ENCODE measurements at regions not wholly inside any gene's neighbourhood (a gene's known extent, or its start where the extent isn't known, plus 50 kb on each side); places are given as distances from the start of the nearest gene placed in this dataset.

DNA sequence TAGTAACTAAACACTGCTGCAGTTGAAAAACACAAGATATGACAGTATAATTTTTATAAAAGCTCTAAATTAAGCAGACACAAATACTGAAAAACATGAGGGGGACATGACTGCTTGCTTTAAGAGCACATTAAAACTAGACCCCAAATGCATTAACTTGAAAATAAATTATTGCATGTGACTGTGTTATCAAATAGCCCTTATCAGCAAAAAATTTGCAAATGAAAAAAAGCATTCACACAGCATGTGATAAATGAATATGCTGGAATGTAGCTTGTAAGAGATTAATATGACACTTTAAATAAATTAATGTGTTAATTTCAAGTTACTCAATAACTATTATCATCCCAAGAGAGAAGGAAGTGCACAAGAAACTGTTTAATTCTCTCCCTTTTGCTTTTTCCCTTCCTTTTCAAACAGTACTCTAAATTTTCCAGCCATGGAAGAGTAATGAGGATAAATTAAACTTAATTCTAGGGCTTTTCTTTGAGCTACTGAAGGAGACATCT lies 1422.1 kb upstream of the FLRT2 start:
- no peak for DNase-seq (ENCODE audit: low read depth)
- TF ChIP-seq, protein P1, sequence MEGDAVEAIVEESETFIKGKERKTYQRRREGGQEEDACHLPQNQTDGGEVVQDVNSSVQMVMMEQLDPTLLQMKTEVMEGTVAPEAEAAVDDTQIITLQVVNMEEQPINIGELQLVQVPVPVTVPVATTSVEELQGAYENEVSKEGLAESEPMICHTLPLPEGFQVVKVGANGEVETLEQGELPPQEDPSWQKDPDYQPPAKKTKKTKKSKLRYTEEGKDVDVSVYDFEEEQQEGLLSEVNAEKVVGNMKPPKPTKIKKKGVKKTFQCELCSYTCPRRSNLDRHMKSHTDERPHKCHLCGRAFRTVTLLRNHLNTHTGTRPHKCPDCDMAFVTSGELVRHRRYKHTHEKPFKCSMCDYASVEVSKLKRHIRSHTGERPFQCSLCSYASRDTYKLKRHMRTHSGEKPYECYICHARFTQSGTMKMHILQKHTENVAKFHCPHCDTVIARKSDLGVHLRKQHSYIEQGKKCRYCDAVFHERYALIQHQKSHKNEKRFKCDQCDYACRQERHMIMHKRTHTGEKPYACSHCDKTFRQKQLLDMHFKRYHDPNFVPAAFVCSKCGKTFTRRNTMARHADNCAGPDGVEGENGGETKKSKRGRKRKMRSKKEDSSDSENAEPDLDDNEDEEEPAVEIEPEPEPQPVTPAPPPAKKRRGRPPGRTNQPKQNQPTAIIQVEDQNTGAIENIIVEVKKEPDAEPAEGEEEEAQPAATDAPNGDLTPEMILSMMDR (IDR thresholded peaks at IDR 0.05; ENCODE audit: control insufficient read depth, extremely low read depth, insufficient read depth): no peak
- H3K4me3 ChIP-seq (ENCODE audit: low read depth, low read length): no peak overlapping the region

DNA sequence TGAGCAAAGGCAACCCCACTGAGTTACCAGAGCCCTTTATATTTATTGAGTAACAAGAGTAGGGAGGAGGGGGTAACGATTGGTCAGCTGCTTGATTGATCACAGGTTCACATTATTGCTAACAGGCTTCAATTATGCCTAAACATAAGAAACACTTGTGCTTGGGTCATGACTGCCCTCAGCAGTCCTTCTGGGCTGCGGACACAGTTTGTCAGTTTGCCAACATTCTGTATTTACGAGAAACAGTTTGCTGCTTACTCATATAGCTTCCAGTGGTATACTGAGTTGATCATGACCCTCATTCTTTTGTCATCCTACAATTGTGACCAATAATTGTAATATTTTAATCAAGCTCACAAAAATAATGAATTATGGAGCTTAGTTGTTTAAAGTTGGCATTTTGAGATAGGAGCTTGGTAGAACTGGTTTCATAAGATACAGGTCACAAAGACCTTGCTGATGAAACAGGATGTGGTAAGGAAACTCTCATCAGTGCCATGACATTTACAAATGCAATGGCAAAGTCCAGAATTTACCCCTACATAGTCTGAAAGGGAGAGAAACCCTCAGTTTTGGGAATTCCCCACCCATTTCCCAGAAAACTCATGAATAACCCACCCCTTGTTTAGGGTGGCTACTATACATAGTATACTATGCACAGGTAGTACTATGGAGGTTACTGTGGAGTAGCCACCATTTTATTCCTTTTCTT lies 1421.0 kb upstream of the FLRT2 start:
- TF ChIP-seq, protein P1 (IDR thresholded peaks at IDR 0.05; ENCODE audit: control insufficient read depth, extremely low read depth, insufficient read depth): no peak
- DNase-seq (ENCODE audit: low read depth): no peak
- H3K4me3 ChIP-seq (ENCODE audit: low read depth, low read length): no peak overlapping the region

DNA sequence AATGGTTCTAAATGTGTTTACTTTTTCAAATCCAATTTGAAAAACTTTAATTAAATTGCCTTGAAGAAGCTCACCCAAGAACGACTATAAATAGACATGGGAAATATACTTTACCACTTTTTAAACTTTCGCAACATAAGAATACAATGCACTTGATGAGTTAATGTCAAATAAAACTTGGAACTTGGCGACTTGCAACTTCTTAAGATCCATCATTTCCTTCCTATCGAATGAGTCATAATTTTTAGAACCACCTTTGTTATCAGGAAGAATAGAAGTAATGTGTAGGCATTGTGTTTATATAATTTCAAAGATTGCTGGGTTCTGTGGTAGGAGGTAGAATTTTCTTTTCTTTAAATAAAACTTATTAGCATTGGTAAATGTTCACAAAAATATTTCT lies 1417.4 kb upstream of the FLRT2 start:
- no peak overlapping the region for H3K4me3 ChIP-seq (ENCODE audit: low read depth, low read length)
- TF ChIP-seq, protein P1 (IDR thresholded peaks at IDR 0.05; ENCODE audit: control insufficient read depth, extremely low read depth, insufficient read depth): no peak
- DNase-seq (ENCODE audit: low read depth): no peak

DNA sequence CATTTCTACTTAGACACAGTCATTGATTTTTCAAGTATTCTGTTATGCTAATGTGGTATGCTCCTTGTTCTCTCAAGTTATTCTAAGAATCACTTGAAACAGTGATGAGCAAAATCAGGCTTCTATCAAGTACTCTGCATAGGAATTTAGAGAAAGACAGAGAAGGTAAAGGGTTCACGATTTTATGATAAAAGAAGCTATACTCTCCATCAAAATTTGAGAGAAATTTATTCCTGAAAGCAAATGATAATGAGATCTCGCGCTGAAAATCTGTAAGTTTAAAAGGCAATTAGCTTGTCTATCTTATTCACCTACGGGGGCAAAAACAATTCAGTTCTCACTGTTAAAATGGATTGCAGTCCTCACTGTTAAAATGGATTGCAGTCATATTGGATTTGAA lies 1404.3 kb upstream of the FLRT2 start:
- TF ChIP-seq, protein P1 (IDR thresholded peaks at IDR 0.05; ENCODE audit: control insufficient read depth, extremely low read depth, insufficient read depth): no peak

DNA sequence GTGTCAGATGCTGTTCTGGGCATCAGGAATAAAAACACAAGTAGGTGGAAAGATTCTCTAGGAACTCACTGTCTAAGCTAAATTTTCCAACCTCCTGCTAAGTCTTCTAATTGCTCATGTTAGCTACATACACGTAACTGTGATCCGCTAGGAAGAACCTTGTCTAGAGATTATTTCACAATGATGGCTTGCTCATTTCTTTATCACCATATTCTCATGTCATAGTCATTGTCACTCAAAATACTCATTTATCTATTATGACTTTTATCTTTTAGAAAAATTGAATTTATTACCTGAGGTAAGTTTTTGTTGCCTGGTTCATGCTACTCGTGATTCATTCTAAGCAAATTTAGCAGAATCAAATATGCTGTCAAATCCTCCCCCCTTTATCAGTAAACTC lies 1402.4 kb upstream of the FLRT2 start:
- DNase-seq (ENCODE audit: low read depth): no peak
- TF ChIP-seq, protein P1 (IDR thresholded peaks at IDR 0.05; ENCODE audit: control insufficient read depth, extremely low read depth, insufficient read depth): no peak
- no peak overlapping the region for H3K4me3 ChIP-seq (ENCODE audit: low read depth, low read length)

More for the DNA sequence above, 1404.3 kb upstream of the FLRT2 start:
- H3K4me3 ChIP-seq (ENCODE audit: low read depth, low read length): no peak overlapping the region
- DNase-seq (ENCODE audit: low read depth): no peak

DNA sequence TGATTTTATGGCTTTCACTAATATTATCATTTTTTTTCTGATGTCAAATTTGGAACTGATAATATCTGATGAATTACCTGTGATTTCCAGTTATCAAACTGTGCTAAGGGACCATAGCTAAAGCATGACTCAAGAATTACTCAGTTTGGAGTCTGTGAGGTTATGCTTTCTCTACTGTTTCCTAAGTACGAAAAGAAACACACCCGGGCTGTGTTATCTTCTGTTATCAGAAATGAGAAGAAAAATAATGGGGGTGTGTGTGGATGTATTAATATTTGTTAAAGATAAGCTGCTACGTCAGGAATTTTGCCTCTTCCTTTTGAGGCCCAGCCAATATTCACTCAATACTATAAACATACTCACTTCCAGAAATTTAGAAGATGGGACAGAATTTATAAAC lies 1401.9 kb upstream of the FLRT2 start:
- H3K4me3 ChIP-seq (ENCODE audit: low read depth, low read length): no peak overlapping the region
- no peak for DNase-seq (ENCODE audit: low read depth)
- TF ChIP-seq, protein P1 (IDR thresholded peaks at IDR 0.05; ENCODE audit: control insufficient read depth, extremely low read depth, insufficient read depth): no peak

DNA sequence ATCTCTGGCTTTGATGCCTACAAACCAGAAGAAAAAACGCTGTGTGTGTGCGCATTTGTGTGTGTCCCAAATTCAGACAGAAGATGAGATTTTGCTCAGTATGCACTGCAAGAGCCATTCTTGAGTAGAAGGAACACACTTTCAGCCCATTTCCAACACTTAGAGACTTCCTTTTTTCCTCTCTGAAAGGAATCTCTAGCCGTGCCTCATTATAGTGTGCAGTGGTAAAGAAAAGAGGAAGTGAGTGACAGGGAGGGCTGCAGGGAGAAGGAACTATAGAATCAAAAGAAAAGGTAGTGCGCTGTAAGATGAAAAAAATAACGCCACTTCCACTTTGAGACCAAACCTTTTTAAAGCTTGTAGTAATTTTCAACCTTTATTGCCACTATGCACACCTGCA lies 1400.9 kb upstream of the FLRT2 start:
- TF ChIP-seq, protein P1 (IDR thresholded peaks at IDR 0.05; ENCODE audit: control insufficient read depth, extremely low read depth, insufficient read depth): no peak
- DNase-seq (ENCODE audit: low read depth): no peak

More for the DNA sequence above, 1400.9 kb upstream of the FLRT2 start:
- no peak overlapping the region for H3K4me3 ChIP-seq (ENCODE audit: low read depth, low read length)

Data from LNCaP clone FGC (cell line).